GM13976 (cell line): ENCODE measurements at regions not wholly inside any gene's neighbourhood (a gene's known extent, or its start where the extent isn't known, plus 50 kb on each side); places are given as distances from the start of the nearest gene placed in this dataset.
"Not testable (repeated sequence)": the region's sequence is repeated elsewhere in the genome, so short reads cannot be mapped to it uniquely, and the experiment has no call there.

Experiments
- DNase-seq: peaks from one replicate; pipeline ENCODE4 v3.0.0; 2012; ENCODE audit warnings: low spot score
- CTCF ChIP-seq: IDR thresholded peaks from 2 replicates; pipeline ENCODE4 v1.5.1; 2012; ENCODE audit warnings: borderline replicate concordance, mild to moderate bottlenecking; ENCODE audit not compliant: insufficient read depth; ENCODE audit errors: extremely low read depth, missing control alignments, control extremely low read depth
- in situ Hi-C: fragments of 300-500 bp; cut with MboI; formaldehyde crosslinking; loops from one replicate; pipeline ENCODE4 v1.12.0; 2022; ENCODE audit warnings: low sequenced_read_pairs, mixed read lengths, inconsistent platforms; ENCODE audit not compliant: unreplicated experiment

GRCh38 chr1:157460381-157460780 is 91.9 kb downstream of the FCRL5 start:
- no peak for TF ChIP-seq CTCF
- DNase-seq, result no peak
- in situ Hi-C loops, result no loop called here

GRCh38 chr1:157457279-157457678 is 95.0 kb downstream of the FCRL5 start:
- TF ChIP-seq CTCF, result no peak
- in situ Hi-C loops, result no loop called here
- no peak for DNase-seq

- in situ Hi-C loops, result no loop called here
- no peak for TF ChIP-seq CTCF
- DNase-seq, result no peak
These were observed 97.0 kb downstream of the FCRL5 start for GRCh38 chr1:157455318-157455717.

- TF ChIP-seq CTCF, result no peak
- in situ Hi-C loops, result no loop called here
- no peak for DNase-seq
These were observed 102.2 kb downstream of the FCRL5 start for GRCh38 chr1:157450106-157450505.

- in situ Hi-C loops, result no loop called here
- no peak for TF ChIP-seq CTCF
- no peak for DNase-seq
These were observed 103.7 kb downstream of the FCRL5 start for GRCh38 chr1:157448636-157449035.

GRCh38 chr1:157446356-157446755 is 106.0 kb downstream of the FCRL5 start:
- DNase-seq, in situ Hi-C loops: not testable (repeated sequence)

GRCh38 chr1:157445616-157446140 is 106.6 kb downstream of the FCRL5 start:
- in situ Hi-C loops, DNase-seq: not testable (repeated sequence)

- DNase-seq, result no peak
- no peak for TF ChIP-seq CTCF
- in situ Hi-C loops, result no loop called here
These were observed 110.2 kb downstream of the FCRL5 start for GRCh38 chr1:157442065-157442464.
